Activated CD4-positive, alpha-beta T cell treated with anti-CD3 and anti-CD28 coated beads, Interleukin-2, Interleukin-4, amounts not matched to agents 100 ng/mL and 50 ng/mL, durations not matched to agents 16 hours and 8 hours (primary cell): ENCODE measurements at regions not wholly inside any gene's neighbourhood (a gene's known extent, or its start where the extent isn't known, plus 50 kb on each side); places are given as distances from the start of the nearest gene placed in this dataset.

Experiments used
- DNase-seq: peaks from one replicate; pipeline ENCODE4 v3.0.0-alpha.2; 2020; ENCODE audit warnings: low spot score

DNA sequence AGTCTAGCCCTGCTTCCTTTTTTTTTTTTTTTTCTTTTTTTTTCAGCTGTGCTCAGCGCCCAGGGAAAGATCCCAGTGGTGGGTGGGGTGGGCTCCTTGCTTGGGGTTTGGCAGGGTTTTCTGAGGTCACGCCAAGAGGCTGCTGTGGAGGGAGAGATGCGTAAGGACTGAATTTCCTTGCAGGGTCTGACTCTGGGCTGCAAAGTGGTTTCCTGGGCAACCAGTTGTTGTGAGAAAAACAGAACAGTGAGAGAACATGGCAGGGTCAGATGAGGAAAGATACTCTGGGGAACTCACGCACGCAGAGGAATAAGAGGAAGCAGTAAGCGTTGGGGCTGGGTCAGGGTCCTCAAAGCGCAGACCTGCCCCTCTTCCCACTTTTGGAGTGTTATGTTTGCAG is 119.5 kb downstream of the IRF8 start:
- DNase-seq = no peak

- no peak for DNase-seq
Measured at GRCh38 chr16:86018941-86019340, 120.0 kb downstream of the IRF8 start.

DNA sequence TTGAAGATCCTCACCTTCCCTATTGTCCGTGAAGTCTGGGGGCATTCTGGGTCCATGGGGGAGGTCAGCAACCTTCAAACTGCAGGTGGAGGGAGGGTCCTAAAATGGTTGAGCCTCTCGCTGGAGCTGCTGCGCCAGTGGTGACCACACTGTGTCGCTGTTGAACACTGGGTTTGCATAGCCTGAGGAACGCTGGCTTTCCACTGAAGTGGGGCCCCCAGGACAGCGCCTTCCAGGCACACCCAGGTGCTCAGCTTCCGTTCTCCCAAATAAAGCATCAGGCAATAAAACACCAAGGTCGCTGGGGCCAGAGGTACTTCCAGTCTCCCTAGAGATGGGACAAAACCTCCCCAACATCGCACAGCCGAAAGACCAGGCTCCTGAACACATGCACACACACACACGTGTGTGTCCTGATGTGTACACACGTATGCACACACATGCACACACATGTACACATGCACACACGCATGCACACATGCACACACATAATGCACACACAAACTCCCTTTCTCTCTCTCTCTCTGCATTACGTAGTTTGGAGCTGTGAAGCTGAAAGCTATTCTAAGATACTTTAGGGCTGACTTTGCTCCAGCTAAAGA is 120.6 kb downstream of the IRF8 start:
- DNase-seq = no peak

DNA sequence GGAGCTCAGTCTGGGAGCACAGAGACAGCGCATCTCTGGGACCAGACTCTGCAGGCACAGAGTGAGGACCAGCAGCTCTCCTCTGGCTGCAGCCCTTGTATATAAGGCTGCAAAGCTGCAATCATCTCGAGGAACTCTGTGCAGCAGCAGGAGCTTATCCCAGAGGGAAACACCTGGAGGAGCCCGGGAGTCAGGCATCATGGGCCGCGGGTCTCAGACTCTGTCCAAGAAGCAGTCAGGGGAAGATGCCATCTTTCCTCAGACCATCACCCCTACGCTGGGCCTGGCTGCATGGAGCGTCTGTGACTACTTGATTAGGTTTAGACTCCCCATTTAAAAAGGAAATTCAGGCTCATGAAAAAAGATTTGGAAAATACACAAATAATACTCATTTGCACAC is 122.0 kb downstream of the IRF8 start:
- DNase-seq = no peak

- no peak for DNase-seq
Measured at GRCh38 chr16:86022381-86022960, 123.5 kb downstream of the IRF8 start.

DNA sequence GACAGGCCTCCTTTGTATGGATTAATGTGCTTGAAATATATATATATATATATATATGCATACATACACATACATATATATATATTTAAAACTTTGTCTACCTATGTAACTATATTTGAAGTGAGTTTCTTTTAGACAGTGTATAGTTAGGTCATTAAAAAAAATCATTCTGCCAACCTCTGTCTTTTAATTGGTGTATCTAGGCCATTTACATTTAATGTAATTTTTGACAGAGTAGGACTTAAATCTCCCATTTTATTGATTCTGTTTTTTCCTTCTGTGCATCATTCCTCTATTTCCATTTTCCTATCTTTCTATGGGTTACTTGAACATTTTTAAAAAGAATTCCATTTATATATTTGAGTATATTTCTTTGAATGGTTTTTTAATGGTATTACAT is 125.2 kb downstream of the IRF8 start:
- no peak for DNase-seq

DNA sequence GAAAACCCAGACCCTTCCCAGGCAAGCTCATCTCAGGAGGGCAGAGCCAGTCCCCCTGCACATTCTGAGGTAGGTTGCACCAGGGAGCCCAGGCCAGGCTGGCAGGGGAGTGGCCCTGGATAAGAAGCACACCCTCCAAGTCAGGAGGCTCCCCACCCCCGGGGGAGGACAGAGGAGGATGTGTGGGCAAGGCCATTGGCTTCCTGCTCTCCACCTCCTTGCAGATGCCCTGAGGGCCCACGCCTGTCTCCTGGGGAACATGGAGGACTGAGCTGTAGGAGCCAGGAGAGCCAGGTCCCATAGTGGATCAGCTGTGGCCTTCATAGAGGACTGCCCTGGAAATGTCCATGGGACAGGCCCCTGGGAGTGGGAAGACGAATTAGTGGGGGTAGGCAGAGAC is 126.7 kb downstream of the IRF8 start:
- DNase-seq = no peak

- no peak for DNase-seq
Measured at GRCh38 chr16:86026171-86026910, 127.4 kb downstream of the IRF8 start.

DNA sequence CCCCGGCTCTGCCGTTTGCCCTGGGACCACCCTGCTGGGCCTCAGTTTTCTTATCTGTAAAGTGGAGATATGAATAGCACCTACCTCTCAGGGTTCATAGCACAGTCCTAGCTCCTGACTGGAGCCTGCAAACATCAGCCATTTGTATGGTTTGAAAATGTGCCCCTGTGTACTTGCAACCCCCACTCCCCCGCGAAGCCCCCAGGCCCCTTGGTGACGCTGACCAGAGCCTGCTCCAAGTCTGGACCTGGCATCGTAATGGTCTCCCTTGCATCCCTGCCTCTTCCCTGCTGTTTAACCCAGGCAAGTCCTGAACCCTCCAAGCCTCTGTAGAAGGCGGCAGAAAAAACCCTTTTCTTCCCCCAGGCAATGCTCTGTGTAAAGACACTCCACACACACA is 128.0 kb downstream of the IRF8 start:
- DNase-seq = no peak

DNA sequence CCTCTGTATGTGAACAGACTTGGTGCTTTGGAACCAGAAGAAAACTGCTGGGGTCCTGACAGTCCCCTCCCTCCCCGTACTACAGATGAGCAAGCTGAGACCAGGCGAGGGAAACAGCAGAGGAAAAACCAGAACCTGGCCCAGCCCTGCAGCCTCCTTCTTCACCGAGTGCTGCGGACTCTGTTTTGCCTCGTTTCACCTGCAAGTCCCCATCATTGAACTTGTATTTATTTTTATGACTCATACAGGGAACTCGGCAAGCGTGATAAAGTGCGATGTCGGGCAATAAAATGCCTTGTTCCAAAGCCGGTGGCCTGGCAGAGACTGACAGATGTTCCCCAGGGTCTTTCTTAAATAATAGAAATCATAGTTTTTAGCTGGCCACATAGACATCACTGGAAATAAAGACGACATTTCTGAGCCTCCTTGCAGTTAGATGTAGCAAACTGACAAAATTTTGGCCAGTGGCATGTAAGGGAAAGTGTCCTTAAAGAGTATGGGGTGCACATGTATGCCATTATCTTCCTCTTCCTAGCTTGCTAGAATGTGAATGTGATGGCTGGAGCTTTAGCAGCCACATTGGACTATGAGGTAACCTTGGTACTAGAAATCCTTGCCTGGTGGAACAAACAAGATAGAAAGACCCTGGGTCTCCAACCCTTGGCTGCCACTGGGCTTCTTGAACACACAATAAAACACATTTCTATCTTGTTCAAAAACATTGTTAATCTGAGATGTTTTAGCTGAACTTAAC is 128.6 kb downstream of the IRF8 start:
- DNase-seq = no peak

- no peak for DNase-seq
Measured at GRCh38 chr16:86029131-86029741, 130.3 kb downstream of the IRF8 start.

DNA sequence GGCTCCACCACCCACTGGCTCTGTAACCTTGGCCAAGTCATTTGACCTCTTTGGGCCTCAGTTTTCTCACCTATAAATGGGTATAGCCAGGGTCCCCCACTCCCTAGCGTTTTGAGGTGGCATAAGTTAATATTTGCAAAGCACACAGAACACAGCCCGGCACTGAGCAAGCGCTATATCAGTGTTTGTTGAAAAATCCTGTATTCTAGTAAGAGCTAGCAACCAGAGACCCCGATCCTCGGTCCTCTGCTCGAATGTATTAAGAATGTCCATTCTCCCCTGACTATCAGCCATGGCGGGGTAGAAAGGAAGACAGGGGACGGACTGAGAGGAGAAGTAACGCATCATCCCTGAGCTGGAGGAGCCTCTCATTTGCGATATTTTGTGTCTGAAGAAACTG is 131.2 kb downstream of the IRF8 start:
- no peak for DNase-seq

DNA sequence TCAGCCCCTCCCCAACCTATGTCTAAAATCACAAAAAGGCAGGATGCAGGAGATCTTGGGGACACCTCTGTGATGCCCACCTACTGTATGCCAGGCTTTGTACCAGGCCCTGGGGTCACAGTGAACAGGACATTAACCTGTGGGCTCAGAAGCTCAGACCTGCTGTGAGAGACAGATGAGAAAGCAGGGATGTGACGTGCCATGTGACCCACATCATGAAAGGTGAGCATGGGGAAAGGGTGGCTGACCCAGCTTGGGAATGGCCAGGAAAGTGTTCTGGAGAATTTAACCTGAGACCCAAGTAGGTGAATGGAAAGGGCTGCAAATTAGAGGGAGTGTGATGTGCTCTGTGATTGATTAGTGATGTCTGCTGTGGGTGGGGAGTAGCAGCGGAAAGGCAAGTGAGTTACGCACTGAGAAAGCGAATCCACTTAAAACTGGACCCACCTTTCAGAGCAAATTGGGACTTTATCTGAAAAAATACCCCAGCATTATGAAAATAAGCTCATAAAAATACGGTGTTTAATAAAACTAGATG is 132.2 kb downstream of the IRF8 start:
- DNase-seq = no peak

GRCh38 chr16:86033016-86033474 is 134.1 kb downstream of the IRF8 start:
- DNase-seq = no peak

DNA sequence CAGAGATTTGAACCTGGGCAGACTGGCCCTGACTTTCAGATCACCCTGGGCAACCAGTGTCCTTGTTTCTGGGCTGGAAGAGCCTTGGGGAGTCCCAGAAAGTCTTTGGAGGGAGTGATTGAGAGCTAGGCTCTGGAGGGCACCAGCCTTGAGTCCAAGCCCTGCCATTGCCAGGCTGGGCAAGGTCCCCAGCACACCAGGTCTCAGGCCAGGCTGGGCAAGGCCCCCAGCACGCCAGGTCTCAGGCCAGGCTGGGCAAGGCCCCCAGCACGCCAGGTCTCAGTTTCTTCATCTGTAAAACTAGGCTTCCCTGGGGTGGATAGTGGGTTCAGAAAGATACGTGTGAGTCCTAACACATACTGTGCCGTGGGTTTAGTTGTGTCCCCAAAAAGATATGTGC is 135.0 kb downstream of the IRF8 start:
- no peak for DNase-seq

- DNase-seq = no peak
Measured at GRCh38 chr16:86034421-86034919, 135.5 kb downstream of the IRF8 start.

DNA sequence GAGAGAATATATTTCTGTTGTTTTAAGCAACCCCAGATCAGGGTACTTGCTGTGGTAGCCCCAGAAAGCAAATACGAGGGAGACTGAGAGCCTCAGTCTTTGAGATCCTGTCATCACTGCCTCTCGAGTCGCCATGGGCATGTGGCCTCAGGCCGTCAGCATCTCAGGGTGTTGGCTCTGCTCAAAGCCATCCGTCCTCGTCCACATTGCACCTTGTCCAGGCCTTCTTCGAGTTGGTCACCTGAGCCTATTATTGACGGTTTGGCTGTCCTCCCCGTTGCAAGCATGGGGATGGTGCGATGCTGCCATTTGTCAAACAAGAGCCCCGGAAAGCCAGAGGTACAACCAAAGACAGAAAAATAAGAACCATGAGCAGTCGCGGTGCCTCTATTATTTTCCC is 136.9 kb downstream of the IRF8 start:
- no peak for DNase-seq

DNA sequence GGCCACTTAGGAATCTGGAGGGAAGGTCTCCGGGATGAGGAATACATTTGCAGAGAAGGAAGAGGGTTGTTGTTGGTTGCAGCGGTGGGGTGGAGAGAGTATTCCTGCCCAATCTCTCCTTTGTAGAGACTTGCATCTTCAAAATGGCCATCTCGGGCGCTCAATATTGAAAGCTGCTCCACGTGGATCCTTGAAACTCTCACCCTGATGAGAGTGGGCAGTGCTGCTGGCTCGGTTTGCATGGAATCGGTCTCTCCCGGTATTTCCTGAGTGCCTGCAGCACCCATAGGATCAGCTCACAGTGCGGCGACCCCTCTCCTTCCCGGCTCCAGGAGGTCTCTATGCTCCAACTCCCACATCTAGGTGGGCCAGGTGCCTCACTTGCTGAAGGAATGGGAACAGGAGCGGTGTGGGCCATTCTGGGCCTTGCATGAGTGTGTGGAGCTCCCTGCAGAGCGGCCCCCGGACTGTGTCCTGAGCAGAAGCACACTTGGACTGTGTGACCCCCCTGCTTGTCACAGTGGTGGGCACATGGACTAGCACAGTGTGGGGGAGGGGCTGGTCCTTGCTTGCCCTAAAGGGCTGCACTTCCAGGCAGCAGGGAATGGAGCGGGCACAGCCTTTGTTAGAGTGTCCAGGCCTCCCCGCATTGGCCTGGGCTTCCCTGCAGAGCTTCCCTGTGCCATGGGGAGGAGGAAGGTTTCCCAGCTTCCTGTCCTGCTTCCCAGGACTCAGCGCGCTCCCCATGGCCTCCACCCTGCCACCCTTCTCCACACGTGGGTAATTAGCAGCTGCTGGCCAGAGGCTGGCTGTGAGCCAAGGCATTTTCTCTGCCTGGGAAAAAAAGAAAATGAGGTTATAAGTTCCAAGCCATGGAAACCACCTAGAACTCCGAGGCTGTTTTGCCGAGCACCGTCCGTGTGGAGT is 139.3 kb downstream of the IRF8 start:
- no peak for DNase-seq

GRCh38 chr16:86038926-86039310 is 140.0 kb downstream of the IRF8 start:
- peak; percentile 6 for DNase-seq

GRCh38 chr16:86039606-86040005 is 140.6 kb downstream of the IRF8 start:
- no peak for DNase-seq

DNA sequence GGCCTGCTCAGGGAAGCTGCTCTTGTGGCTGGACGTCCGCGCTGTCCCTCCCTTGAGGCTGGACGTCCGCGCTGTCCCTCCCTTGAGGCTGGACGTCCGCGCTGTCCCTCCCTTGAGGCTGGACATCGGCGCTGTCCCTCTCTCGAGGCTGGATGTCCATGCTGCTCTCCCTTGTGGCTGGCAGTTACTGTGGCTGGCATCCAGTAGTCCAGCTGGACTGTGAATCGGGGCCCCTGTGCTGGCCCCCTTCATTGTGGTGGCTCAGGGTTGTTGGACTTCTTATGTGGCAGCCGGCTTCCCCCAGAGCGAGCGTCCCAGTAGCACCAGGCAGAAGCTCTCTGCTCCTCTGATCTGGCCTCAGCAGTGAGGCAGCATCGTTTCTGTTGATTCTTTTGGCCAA is 141.5 kb downstream of the IRF8 start:
- DNase-seq = no peak
